ENCODE measurements at regions not wholly inside any gene's neighbourhood (a gene's known extent, or its start where the extent isn't known, plus 50 kb on each side); places are given as distances from the start of the nearest gene placed in this dataset.

GRCh38 chr4:122522944-122523343, 66.4 kb upstream of the IL2 start:
- no peaks in the 10 kb centered on the region for H3K27me3 ChIP-seq (replicated peaks; ENCODE audit: control insufficient read depth, insufficient read depth, low read length, poor library complexity, severe bottlenecking)
- no peak overlapping the region for H3K4me3 ChIP-seq (ENCODE audit: insufficient read depth, low read depth, low read length, poor library complexity, severe bottlenecking)
- no peak for DNase-seq
- no peaks in the 10 kb centered on the region for H3K4me1 ChIP-seq (ENCODE audit: control insufficient read depth, insufficient read depth, low read length, poor library complexity, severe bottlenecking)
- H3K27ac ChIP-seq (ENCODE audit: insufficient read depth, low read length, poor library complexity, severe bottlenecking) = no peak overlapping the region
- no peaks in the 10 kb centered on the region for H3K36me3 ChIP-seq (ENCODE audit: control insufficient read depth, insufficient read depth, low read length)
- H3K9me3 ChIP-seq (ENCODE audit: control insufficient read depth, low read length) = no peaks in the 10 kb centered on the region

GRCh38 chr4:122517345-122517744, 60.8 kb upstream of the IL2 start:
- Histone ChIP-seq H3K4me3 (ENCODE audit: insufficient read depth, low read depth, low read length, poor library complexity, severe bottlenecking) (no peak overlapping the region), H3K27me3 (replicated peaks; ENCODE audit: control insufficient read depth, insufficient read depth, low read length, poor library complexity, severe bottlenecking) (no peaks in the 10 kb centered on the region), H3K27ac (ENCODE audit: insufficient read depth, low read length, poor library complexity, severe bottlenecking) (no peak overlapping the region), H3K9me3 (ENCODE audit: control insufficient read depth, low read length) (no peaks in the 10 kb centered on the region), H3K4me1 (ENCODE audit: control insufficient read depth, insufficient read depth, low read length, poor library complexity, severe bottlenecking) (no peaks in the 10 kb centered on the region), H3K36me3 (ENCODE audit: control insufficient read depth, insufficient read depth, low read length) (no peaks in the 10 kb centered on the region)
- DNase-seq = no peak

- no peaks in the 10 kb centered on the region for H3K9me3 ChIP-seq (ENCODE audit: control insufficient read depth, low read length)
- no peak for DNase-seq
- H3K27ac ChIP-seq (ENCODE audit: insufficient read depth, low read length, poor library complexity, severe bottlenecking) = no peak overlapping the region
- H3K36me3 ChIP-seq (ENCODE audit: control insufficient read depth, insufficient read depth, low read length) = no peaks in the 10 kb centered on the region
- no peak overlapping the region for H3K4me3 ChIP-seq (ENCODE audit: insufficient read depth, low read depth, low read length, poor library complexity, severe bottlenecking)
- H3K27me3 ChIP-seq (replicated peaks; ENCODE audit: control insufficient read depth, insufficient read depth, low read length, poor library complexity, severe bottlenecking) = no peaks in the 10 kb centered on the region
- no peaks in the 10 kb centered on the region for H3K4me1 ChIP-seq (ENCODE audit: control insufficient read depth, insufficient read depth, low read length, poor library complexity, severe bottlenecking)
Measured at GRCh38 chr4:122516376-122516775, 59.9 kb upstream of the IL2 start.

- DNase-seq = no peak
- Histone ChIP-seq H3K4me3 (ENCODE audit: insufficient read depth, low read depth, low read length, poor library complexity, severe bottlenecking) (no peak overlapping the region), H3K4me1 (ENCODE audit: control insufficient read depth, insufficient read depth, low read length, poor library complexity, severe bottlenecking) (no peaks in the 10 kb centered on the region), H3K36me3 (ENCODE audit: control insufficient read depth, insufficient read depth, low read length) (no peaks in the 10 kb centered on the region), H3K27me3 (replicated peaks; ENCODE audit: control insufficient read depth, insufficient read depth, low read length, poor library complexity, severe bottlenecking) (no peaks in the 10 kb centered on the region), H3K27ac (ENCODE audit: insufficient read depth, low read length, poor library complexity, severe bottlenecking) (no peak overlapping the region), H3K9me3 (ENCODE audit: control insufficient read depth, low read length) (no peaks in the 10 kb centered on the region)
Measured at GRCh38 chr4:122514671-122515070, 58.1 kb upstream of the IL2 start.

GRCh38 chr4:122512430-122512829, 55.9 kb upstream of the IL2 start:
- no peak for DNase-seq
- Histone ChIP-seq H3K27ac (ENCODE audit: insufficient read depth, low read length, poor library complexity, severe bottlenecking) (no peak overlapping the region), H3K9me3 (ENCODE audit: control insufficient read depth, low read length) (no peaks in the 10 kb centered on the region), H3K36me3 (ENCODE audit: control insufficient read depth, insufficient read depth, low read length) (no peaks in the 10 kb centered on the region), H3K4me3 (ENCODE audit: insufficient read depth, low read depth, low read length, poor library complexity, severe bottlenecking) (no peak overlapping the region), H3K27me3 (replicated peaks; ENCODE audit: control insufficient read depth, insufficient read depth, low read length, poor library complexity, severe bottlenecking) (no peaks in the 10 kb centered on the region), H3K4me1 (ENCODE audit: control insufficient read depth, insufficient read depth, low read length, poor library complexity, severe bottlenecking) (no peaks in the 10 kb centered on the region)

- Histone ChIP-seq H3K4me3 (ENCODE audit: insufficient read depth, low read depth, low read length, poor library complexity, severe bottlenecking) (no peak overlapping the region), H3K36me3 (ENCODE audit: control insufficient read depth, insufficient read depth, low read length) (no peaks in the 10 kb centered on the region), H3K4me1 (ENCODE audit: control insufficient read depth, insufficient read depth, low read length, poor library complexity, severe bottlenecking) (peaks cover 3% of the 10 kb centered on the region), H3K9me3 (ENCODE audit: control insufficient read depth, low read length) (no peaks in the 10 kb centered on the region), H3K27ac (ENCODE audit: insufficient read depth, low read length, poor library complexity, severe bottlenecking) (no peak overlapping the region), H3K27me3 (replicated peaks; ENCODE audit: control insufficient read depth, insufficient read depth, low read length, poor library complexity, severe bottlenecking) (no peaks in the 10 kb centered on the region)
- no peak for DNase-seq
Measured at GRCh38 chr4:122508083-122508482, 51.6 kb upstream of the IL2 start.

Data from effector memory CD4-positive, alpha-beta T cell (primary cell).